Peyer's patch (tissue), 4 donors: ENCODE measurements at regions not wholly inside any gene's neighbourhood (a gene's known extent, or its start where the extent isn't known, plus 50 kb on each side); places are given as distances from the start of the nearest gene placed in this dataset.

Experiments
- POLR2A ChIP-seq, 2 donors: fragments of 450-650 bp; IDR thresholded peaks; one replicate each; pipeline ENCODE4 v1.5.1; 2017; ENCODE audit warnings: antibody characterized with exemption in 2 of 2, mild to moderate bottlenecking in 2 of 2, moderate library complexity in 2 of 2
- TF ChIP-seq, protein P1 (sequence below), 6 experiments: fragments of 450-650 bp in 4 of 6; fragments of 200-600 bp in 2 of 6; sonication (generic) in 1 of 6; IDR thresholded peaks; one replicate each; pipeline ENCODE4 v1.5.1; 2017 to 2019; ENCODE audit warnings: antibody characterized with exemption in 6 of 6, mild to moderate bottlenecking in 3 of 6, moderate library complexity in 1 of 6

- TF ChIP-seq POLR2A (IDR thresholded peaks at IDR 0.05) = no peak
- TF ChIP-seq, protein P1, sequence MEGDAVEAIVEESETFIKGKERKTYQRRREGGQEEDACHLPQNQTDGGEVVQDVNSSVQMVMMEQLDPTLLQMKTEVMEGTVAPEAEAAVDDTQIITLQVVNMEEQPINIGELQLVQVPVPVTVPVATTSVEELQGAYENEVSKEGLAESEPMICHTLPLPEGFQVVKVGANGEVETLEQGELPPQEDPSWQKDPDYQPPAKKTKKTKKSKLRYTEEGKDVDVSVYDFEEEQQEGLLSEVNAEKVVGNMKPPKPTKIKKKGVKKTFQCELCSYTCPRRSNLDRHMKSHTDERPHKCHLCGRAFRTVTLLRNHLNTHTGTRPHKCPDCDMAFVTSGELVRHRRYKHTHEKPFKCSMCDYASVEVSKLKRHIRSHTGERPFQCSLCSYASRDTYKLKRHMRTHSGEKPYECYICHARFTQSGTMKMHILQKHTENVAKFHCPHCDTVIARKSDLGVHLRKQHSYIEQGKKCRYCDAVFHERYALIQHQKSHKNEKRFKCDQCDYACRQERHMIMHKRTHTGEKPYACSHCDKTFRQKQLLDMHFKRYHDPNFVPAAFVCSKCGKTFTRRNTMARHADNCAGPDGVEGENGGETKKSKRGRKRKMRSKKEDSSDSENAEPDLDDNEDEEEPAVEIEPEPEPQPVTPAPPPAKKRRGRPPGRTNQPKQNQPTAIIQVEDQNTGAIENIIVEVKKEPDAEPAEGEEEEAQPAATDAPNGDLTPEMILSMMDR (IDR thresholded peaks at IDR 0.05) = no peak
These were observed 167.7 kb downstream of the DYRK2 start for GRCh38 chr12:67816269-67816668.
